GM21390 (cell line): ENCODE measurements at regions not wholly inside any gene's neighbourhood (a gene's known extent, or its start where the extent isn't known, plus 50 kb on each side); places are given as distances from the start of the nearest gene placed in this dataset.
"Not testable (repeated sequence)": the region's sequence is repeated elsewhere in the genome, so short reads cannot be mapped to it uniquely, and the experiment has no call there.

Experiments used
- ATAC-seq: cut with Tn5 transposase; IDR thresholded peaks from one replicate; pipeline ENCODE4 v1.9.1; 2021; ENCODE audit not compliant: unreplicated experiment

GRCh38 chr12:17110316-17110715 lies 504.4 kb upstream of the LMO3 start:
- ATAC-seq, result no peak

- ATAC-seq, result no peak
Measured at GRCh38 chr12:17108877-17109541, 503.0 kb upstream of the LMO3 start.

- no peak for ATAC-seq
Measured at GRCh38 chr12:17104801-17105200, 498.8 kb upstream of the LMO3 start.

- ATAC-seq, result no peak
Measured at GRCh38 chr12:17097674-17098073, 491.7 kb upstream of the LMO3 start.

- no peak for ATAC-seq
Measured at GRCh38 chr12:17084831-17085230, 478.9 kb upstream of the LMO3 start.

GRCh38 chr12:17079251-17079909 lies 473.4 kb upstream of the LMO3 start:
- ATAC-seq, result no peak

GRCh38 chr12:17077594-17077993 lies 471.6 kb upstream of the LMO3 start:
- ATAC-seq, result no peak

- ATAC-seq, result no peak
Measured at GRCh38 chr12:17076811-17077210, 470.8 kb upstream of the LMO3 start.

- ATAC-seq, result no peak
Measured at GRCh38 chr12:17076028-17076744, 470.2 kb upstream of the LMO3 start.

GRCh38 chr12:17064834-17065233 lies 458.9 kb upstream of the LMO3 start:
- ATAC-seq, result no peak

GRCh38 chr12:17062267-17063036 lies 456.5 kb upstream of the LMO3 start:
- ATAC-seq, result no peak

- ATAC-seq, result no peak
Measured at GRCh38 chr12:17060260-17060659, 454.3 kb upstream of the LMO3 start.

- no peak for ATAC-seq
Measured at GRCh38 chr12:17056546-17056945, 450.6 kb upstream of the LMO3 start.

- no peak for ATAC-seq
Measured at GRCh38 chr12:17038923-17039322, 433.0 kb upstream of the LMO3 start.

- no peak for ATAC-seq
Measured at GRCh38 chr12:17035372-17035771, 429.4 kb upstream of the LMO3 start.

- no peak for ATAC-seq
Measured at GRCh38 chr12:17030338-17030737, 424.4 kb upstream of the LMO3 start.

- no peak for ATAC-seq
Measured at GRCh38 chr12:17028348-17028747, 422.4 kb upstream of the LMO3 start.

- ATAC-seq, result not testable (repeated sequence)
Measured at GRCh38 chr12:17025424-17025823, 419.5 kb upstream of the LMO3 start.

GRCh38 chr12:17020765-17021164 lies 414.8 kb upstream of the LMO3 start:
- ATAC-seq, result no peak

- ATAC-seq, result no peak
Measured at GRCh38 chr12:17017402-17017801, 411.4 kb upstream of the LMO3 start.

- ATAC-seq, result no peak
Measured at GRCh38 chr12:17016116-17016864, 410.3 kb upstream of the LMO3 start.
